ENCODE measurements at regions not wholly inside any gene's neighbourhood (a gene's known extent, or its start where the extent isn't known, plus 50 kb on each side); places are given as distances from the start of the nearest gene placed in this dataset.
"Not testable (repeated sequence)": the region's sequence is repeated elsewhere in the genome, so short reads cannot be mapped to it uniquely, and the experiment has no call there.

DNA sequence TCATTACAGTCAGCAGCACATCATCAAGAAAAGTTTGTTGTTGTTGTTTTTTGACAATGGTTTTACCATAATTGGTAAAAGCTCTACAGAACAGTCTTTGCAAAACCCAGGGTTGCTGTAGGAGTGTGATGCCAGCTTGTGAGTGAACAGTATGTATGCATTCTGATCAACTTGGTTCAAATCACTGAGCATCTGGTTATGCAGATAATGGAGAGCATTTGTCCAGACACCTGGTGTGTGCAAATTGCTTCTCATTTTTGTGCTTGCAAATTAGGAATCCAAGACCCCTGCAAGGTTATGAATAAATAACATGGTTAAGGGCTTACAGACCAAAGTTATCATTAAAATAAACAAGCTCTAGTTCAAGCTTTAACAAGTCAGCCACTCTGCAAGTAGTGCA is 448.7 kb upstream of the ACTBL2 start:
- Mint-ChIP-seq H3K36me3 (no peaks in the 10 kb centered on the region), H3K27ac (no peak overlapping the region)
- no peak for DNase-seq

DNA sequence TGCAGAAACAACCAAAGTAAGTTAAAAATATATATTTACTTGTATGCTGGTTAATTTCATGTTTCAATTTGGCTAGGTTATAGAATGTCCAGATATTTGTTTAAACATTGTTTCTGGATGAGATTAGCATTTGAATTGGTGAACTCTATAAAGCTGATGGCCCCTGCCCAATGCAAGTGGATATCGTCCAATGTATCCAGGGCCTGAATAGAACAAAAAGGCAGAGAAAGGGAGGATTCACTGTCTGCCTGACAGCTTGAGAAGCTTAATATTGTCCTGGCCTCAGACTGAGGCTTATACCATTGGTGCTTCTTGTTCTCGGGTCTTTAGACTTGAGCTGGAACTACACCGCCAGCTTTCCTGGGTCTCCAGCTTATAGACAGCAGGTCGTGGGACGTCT is 446.7 kb upstream of the ACTBL2 start:
- DNase-seq, result no peak
- H3K4me1 Mint-ChIP-seq, result no peaks in the 10 kb centered on the region
- POLR2A ChIA-PET, result no interaction called here
- no peak for ATAC-seq
- H3K27me3 Mint-ChIP-seq, result peaks cover 0 to 2% (median 0%) of the 10 kb centered on the region in 5 donors
- no peaks in the 10 kb centered on the region for H3K36me3 Mint-ChIP-seq
- no peak overlapping the region for H3K27ac Mint-ChIP-seq
- H3K4me3 Mint-ChIP-seq, result no peak overlapping the region
- H3K9me3 Mint-ChIP-seq, result peaks cover 0 to 11% (median 3%) of the 10 kb centered on the region in 9 donors

More for the DNA sequence above, 448.7 kb upstream of the ACTBL2 start:
- no peak for ATAC-seq
- POLR2A ChIA-PET, result no interaction called here
- Mint-ChIP-seq H3K4me1 (no peaks in the 10 kb centered on the region), H3K4me3 (no peak overlapping the region), H3K27me3 (peaks cover 0 to 8% (median 6%) of the 10 kb centered on the region in 5 donors), H3K9me3 (peaks cover 0 to 6% (median 2%) of the 10 kb centered on the region in 9 donors)

DNA sequence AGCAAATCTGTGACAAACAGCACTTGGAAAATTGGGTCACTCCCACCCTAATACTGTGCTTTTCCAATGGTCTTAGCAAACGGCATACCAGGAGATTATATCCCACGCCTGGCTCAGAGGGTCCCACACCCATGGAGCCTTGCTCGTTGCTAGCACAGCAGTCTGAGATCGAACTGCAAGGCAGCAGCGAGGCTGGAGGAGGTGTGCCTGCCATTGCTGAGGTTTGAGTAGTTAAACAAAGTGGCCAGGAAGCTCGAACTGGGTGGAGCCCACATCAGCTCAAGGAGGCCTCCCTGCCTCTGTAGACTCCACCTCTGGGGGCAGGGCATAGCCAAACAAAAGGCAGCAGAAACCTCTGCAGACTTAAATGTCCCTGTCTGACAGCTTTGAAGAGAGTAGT is 440.5 kb upstream of the ACTBL2 start:
- peaks cover 0 to 11% (median 0%) of the 10 kb centered on the region in 5 donors for H3K27me3 Mint-ChIP-seq
- peaks cover 0 to 11% (median 4%) of the 10 kb centered on the region in 9 donors for H3K9me3 Mint-ChIP-seq
- POLR2A ChIA-PET, H3K4me3 Mint-ChIP-seq, H3K27ac Mint-ChIP-seq, H3K36me3 Mint-ChIP-seq, DNase-seq, H3K4me1 Mint-ChIP-seq, ATAC-seq: not testable (repeated sequence)

DNA sequence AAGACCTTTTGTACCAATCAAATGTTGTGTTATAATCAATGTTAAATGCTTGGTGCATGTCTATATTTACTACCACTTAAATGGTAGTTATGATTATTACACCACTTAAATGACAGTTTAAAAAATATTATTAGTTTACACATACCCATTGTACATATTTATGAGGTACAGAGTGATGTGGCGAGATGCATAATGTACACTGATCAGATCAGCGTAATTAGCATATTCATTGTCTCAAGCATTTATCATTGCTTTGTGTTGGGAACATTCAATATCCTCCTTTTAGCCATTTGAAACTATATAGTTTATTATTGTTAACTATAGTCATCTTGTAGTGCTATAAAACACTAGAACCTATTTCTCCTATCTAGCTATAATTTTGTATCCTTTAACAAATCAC is 434.4 kb upstream of the ACTBL2 start:
- POLR2A ChIA-PET, result no interaction called here
- Mint-ChIP-seq H3K27me3 (peaks cover 0 to 10% (median 0%) of the 10 kb centered on the region in 5 donors), H3K36me3 (no peaks in the 10 kb centered on the region), H3K9me3 (peaks cover 0 to 8% (median 0%) of the 10 kb centered on the region in 9 donors), H3K4me3 (no peak overlapping the region), H3K27ac (no peak overlapping the region), H3K4me1 (no peaks in the 10 kb centered on the region)
- ATAC-seq (no peak), DNase-seq (no peak)

DNA sequence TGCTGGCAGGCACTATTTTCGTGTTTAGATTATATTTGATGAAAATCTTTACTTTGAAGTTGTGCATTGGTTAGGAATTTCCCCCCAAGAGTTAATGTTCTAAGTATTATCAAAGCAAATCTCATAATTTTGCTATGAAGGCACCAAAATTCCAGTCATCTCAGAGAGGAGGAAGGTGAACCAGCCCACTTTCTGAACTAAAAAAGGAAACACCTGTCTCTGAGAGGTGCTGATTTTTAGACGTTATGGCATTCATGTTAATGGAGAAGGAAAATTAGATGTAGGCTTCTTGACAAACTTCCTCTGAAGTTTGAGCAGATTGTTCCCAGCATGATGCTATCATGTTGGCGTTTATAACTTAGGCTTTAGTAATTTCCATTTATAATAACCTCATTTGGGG is 432.9 kb upstream of the ACTBL2 start:
- ATAC-seq, result no peak
- Mint-ChIP-seq H3K27ac (no peak overlapping the region), H3K27me3 (peaks cover 0 to 6% (median 0%) of the 10 kb centered on the region in 5 donors), H3K36me3 (no peaks in the 10 kb centered on the region), H3K9me3 (peaks cover 0 to 5% (median 0%) of the 10 kb centered on the region in 9 donors), H3K4me3 (no peak overlapping the region), H3K4me1 (no peaks in the 10 kb centered on the region)
- DNase-seq, result no peak
- POLR2A ChIA-PET, result no interaction called here

DNA sequence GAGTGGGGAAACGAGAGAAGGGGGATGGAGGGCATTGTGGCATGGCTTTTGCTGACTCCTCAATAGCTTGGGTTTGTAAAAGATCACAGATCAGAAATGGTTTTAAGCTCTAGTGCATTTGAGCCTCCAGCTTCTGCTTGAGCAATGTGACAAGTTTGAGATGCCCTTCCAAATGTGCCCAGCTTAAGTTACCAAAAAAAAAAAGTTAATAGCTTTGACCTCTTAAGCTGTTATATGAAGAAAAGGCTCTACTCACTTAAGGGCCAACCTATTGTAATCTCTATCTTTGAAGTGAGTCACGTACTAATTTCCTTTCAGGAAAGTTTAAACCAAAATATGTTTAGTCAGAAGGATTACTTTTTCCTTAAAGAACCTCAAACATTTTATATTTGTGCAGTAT is 428.8 kb upstream of the ACTBL2 start:
- Mint-ChIP-seq H3K27ac (no peak overlapping the region), H3K4me1 (no peaks in the 10 kb centered on the region), H3K4me3 (no peak overlapping the region), H3K27me3 (peaks cover 0 to 6% (median 0%) of the 10 kb centered on the region in 5 donors), H3K36me3 (no peaks in the 10 kb centered on the region), H3K9me3 (no peaks in the 10 kb centered on the region)
- ATAC-seq (no peak), DNase-seq (no peak)
- POLR2A ChIA-PET, result no interaction called here

DNA sequence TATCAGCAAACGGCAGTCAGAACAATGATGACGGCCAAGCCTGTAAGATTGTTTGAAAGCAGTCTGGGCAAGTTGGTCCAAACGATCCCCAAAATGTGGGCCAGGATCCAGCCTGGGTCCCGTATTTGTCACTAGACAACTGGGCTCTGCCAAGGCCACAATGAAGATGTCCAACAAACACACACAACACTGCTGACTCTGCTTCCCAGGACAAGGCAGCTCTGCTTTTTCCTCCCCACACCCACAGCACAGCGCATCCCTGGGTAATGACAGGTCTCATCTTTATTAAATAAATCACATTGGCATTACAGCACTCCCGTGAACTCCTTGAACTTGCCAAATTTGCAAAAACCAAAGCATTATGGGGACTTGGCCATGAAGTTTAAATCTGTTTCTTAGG is 424.1 kb upstream of the ACTBL2 start:
- Mint-ChIP-seq H3K9me3 (no peaks in the 10 kb centered on the region), H3K27me3 (peaks cover 0 to 2% (median 0%) of the 10 kb centered on the region in 5 donors), H3K4me3 (no peak overlapping the region), H3K27ac (no peak overlapping the region), H3K4me1 (no peaks in the 10 kb centered on the region), H3K36me3 (no peaks in the 10 kb centered on the region)
- POLR2A ChIA-PET, result no interaction called here
- no peak for DNase-seq
- no peak for ATAC-seq

DNA sequence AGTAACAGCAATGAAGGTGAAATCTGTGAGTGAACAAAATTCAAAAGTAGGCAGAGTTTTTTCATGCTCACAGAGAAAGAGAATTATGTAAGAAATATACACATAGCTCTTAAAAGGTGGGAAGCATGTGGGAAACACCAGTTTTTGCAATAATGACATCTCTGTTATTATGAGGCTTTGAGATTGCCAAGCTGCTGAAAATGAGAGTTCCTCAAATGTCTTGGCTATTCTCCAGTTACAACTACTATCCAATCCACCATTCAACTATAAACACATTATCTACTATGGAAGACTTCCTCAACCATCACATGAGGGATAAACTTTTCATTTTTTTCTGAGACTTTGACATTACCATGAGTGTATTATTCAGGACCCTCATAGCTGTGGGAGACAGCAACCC is 420.8 kb upstream of the ACTBL2 start:
- Mint-ChIP-seq H3K4me3 (no peak overlapping the region), H3K4me1 (no peaks in the 10 kb centered on the region), H3K27me3 (peaks cover 0 to 2% (median 0%) of the 10 kb centered on the region in 5 donors), H3K9me3 (peaks cover 0 to 2% (median 0%) of the 10 kb centered on the region in 9 donors), H3K27ac (no peak overlapping the region), H3K36me3 (no peaks in the 10 kb centered on the region)
- POLR2A ChIA-PET, result no interaction called here
- DNase-seq, result no peak
- ATAC-seq, result no peak

DNA sequence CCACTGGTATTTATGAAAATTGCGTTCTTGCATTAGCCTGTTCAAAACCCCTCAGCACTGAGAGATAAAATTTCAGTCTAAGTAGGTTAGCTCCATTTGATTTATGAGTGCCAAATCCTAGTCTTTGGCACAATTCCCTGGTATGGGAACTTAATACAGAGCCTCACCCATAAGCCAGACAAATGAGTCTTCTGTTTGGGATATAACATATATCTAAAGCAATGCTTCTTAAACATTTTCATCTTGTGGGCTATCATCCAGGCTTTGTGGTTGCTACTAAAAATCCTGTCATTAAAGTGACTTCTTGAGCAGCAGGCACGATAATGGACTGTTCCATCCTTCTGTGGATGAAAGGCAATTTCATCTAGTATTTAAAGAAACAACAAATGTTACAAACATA is 419.5 kb upstream of the ACTBL2 start:
- H3K27ac Mint-ChIP-seq, result no peak overlapping the region
- no peaks in the 10 kb centered on the region for H3K36me3 Mint-ChIP-seq
- POLR2A ChIA-PET, result no interaction called here
- H3K9me3 Mint-ChIP-seq, result peaks cover 0 to 2% (median 0%) of the 10 kb centered on the region in 9 donors
- no peak for ATAC-seq
- peaks cover 0 to 2% (median 0%) of the 10 kb centered on the region in 5 donors for H3K27me3 Mint-ChIP-seq
- DNase-seq, result no peak
- no peak overlapping the region for H3K4me3 Mint-ChIP-seq
- H3K4me1 Mint-ChIP-seq, result no peaks in the 10 kb centered on the region

DNA sequence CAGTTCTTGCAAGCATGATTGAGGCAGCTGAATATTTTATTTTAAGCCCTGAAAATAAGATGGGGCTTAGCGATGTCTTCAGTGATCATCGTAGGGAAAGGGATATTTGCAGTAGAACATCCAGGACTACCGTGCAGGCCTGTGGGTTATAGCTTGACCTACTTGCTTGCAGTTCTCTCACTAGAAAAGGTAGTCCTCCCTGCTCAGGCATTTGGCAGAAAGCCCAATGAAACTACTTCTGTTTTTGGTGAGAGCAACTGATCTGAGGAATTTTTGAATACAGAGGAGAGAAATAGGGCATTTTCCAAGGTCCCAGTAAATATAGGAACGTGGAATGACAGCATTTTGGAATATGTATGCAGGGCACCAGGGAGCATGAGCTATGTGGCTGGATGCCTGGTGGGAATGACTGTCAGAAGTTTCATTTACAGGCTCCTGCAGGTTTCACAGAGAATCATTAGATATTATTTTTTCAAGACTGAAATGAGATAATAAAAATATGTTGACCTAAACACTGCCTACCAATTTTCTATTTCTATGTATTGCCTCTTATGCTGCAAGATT is 417.9 kb upstream of the ACTBL2 start:
- peaks cover 0 to 2% (median 0%) of the 10 kb centered on the region in 5 donors for H3K27me3 Mint-ChIP-seq
- peaks cover 0 to 2% (median 0%) of the 10 kb centered on the region in 9 donors for H3K9me3 Mint-ChIP-seq
- no peak for DNase-seq
- no peak for ATAC-seq
- POLR2A ChIA-PET, result no interaction called here
- H3K4me3 Mint-ChIP-seq, result no peak overlapping the region
- no peak overlapping the region for H3K27ac Mint-ChIP-seq
- no peaks in the 10 kb centered on the region for H3K4me1 Mint-ChIP-seq
- no peaks in the 10 kb centered on the region for H3K36me3 Mint-ChIP-seq

DNA sequence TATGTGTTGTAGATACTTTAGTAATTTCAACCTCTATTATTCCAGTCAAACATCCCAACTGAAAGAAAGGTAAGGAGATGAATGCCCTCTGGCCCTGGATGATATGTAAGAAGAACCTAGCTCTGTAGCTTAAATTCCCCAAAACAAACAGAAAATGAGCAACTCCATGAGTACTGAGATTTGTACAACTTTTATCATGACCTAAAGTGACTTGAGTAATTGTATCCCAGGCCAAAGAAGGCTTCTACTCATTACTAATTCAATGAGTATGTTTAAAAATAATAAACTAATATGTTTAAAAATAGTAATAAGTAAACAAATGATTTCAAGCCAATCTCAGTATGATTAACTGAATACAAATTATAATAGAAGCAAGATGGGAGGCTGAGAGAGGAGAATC is 414.0 kb upstream of the ACTBL2 start:
- Mint-ChIP-seq H3K9me3 (peaks cover 0 to 2% (median 0%) of the 10 kb centered on the region in 9 donors), H3K4me3 (no peak overlapping the region), H3K27ac (no peak overlapping the region), H3K4me1 (no peaks in the 10 kb centered on the region), H3K36me3 (no peaks in the 10 kb centered on the region), H3K27me3 (peaks cover 0 to 2% (median 1%) of the 10 kb centered on the region in 5 donors)
- POLR2A ChIA-PET, result no interaction called here
- ATAC-seq (no peak), DNase-seq (no peak)

DNA sequence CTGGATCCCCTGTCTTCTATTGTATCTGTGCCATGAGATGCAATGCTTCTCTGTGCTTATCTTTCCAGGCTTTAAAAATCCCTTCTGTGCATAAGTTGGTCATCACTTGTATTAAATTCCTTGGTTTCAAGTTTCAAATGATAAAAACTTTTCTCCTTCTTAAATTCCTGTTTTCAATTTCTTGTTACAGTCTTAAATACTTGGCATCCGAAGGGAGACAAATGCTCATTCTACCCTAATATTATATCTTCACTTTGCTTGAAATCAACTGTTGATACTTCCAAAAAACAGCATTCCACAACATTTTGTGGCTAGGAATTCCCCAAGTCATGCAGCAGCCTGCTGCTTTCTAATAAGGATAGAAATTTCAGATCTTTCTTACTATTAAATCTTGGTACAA is 413.2 kb upstream of the ACTBL2 start:
- peaks cover 0 to 2% (median 1%) of the 10 kb centered on the region in 5 donors for H3K27me3 Mint-ChIP-seq
- POLR2A ChIA-PET, result no interaction called here
- H3K4me1 Mint-ChIP-seq, result no peaks in the 10 kb centered on the region
- H3K27ac Mint-ChIP-seq, result no peak overlapping the region
- ATAC-seq (no peak), DNase-seq (no peak)
- no peaks in the 10 kb centered on the region for H3K9me3 Mint-ChIP-seq
- no peaks in the 10 kb centered on the region for H3K36me3 Mint-ChIP-seq
- no peak overlapping the region for H3K4me3 Mint-ChIP-seq

DNA sequence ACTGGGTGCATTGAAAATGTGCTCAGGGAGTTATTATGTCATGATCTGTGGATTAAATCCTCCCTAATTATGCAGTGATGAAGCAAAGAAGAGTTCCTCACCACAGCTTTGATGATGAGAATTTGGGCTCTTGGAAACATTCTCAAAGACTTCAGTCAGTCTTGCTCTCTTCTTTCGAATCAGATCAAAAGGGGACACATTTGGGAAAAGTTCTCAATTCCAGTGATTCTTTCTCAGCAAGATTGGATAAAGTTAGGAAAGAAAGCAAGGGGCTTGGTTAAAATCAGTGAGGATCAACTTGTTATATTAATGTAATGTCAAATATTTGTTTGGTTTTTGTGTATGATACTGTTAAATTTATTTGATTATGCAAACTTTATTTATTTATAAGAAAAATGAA is 411.3 kb upstream of the ACTBL2 start:
- H3K27me3 Mint-ChIP-seq, result peaks cover 0 to 2% (median 0%) of the 10 kb centered on the region in 5 donors
- POLR2A ChIA-PET, result no interaction called here
- no peaks in the 10 kb centered on the region for H3K4me1 Mint-ChIP-seq
- H3K4me3 Mint-ChIP-seq, result no peak overlapping the region
- ATAC-seq (no peak), DNase-seq (no peak)
- H3K27ac Mint-ChIP-seq, result no peak overlapping the region
- H3K9me3 Mint-ChIP-seq, result no peaks in the 10 kb centered on the region
- H3K36me3 Mint-ChIP-seq, result no peaks in the 10 kb centered on the region

DNA sequence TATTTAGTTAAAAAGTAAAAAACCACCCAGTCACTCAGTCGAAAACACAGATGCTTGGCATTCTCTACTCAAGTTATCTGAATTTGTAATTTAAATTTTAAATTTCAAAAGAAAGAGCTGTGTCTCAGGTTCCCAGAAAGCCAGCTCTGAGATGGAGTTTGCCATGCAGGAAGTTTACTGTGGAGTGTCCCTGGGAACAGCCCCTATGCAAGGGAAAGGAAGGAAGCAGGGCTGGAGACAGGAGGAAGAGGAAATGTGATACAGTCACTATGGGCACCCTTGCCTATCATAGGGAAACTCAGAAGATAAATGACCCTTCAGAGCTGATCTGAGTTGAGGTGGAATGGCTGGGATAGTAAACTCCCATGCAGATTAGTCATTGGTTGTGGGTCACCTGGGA is 408.8 kb upstream of the ACTBL2 start:
- POLR2A ChIA-PET, result no interaction called here
- Mint-ChIP-seq H3K27ac (no peak overlapping the region), H3K4me1 (no peaks in the 10 kb centered on the region), H3K27me3 (peaks cover 0 to 2% (median 0%) of the 10 kb centered on the region in 5 donors), H3K4me3 (no peak overlapping the region), H3K36me3 (no peaks in the 10 kb centered on the region), H3K9me3 (no peaks in the 10 kb centered on the region)
- ATAC-seq (no peak), DNase-seq (no peak)

All from naive thymus-derived CD8-positive, alpha-beta T cell (primary cell).